ENCODE measurements at regions not wholly inside any gene's neighbourhood (a gene's known extent, or its start where the extent isn't known, plus 50 kb on each side); places are given as distances from the start of the nearest gene placed in this dataset.
A peak's percentile ranks its signal among the peaks of the same experiment; 100 is the strongest.

DNA sequence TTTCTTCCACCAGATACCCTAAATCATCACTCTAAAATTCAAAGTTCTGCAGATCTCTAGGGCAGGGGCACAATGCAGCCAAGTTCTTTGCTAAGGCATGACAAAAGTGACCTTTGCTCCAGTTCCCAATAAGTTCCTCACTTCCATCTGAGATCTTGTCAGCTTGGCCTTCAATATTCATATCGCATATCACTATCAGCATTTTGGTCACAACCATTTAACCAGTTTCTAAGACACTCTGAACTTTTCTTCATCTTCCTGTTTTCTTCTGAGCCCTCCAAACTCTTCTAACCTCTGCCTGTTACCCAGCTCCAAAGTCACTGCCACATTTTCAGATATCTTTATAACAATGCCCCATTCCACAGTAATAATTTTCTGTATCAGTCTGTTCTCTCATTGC, 452.6 kb upstream of the TRIB2 start:
- H3K27ac Mint-ChIP-seq = no peak overlapping the region
- H3K27me3 Mint-ChIP-seq = no peaks in the 10 kb centered on the region
- no peak overlapping the region for H3K4me3 Mint-ChIP-seq
- H3K9me3 Mint-ChIP-seq (ENCODE audit: low read depth) = no peaks in the 10 kb centered on the region
- peaks cover 26% of the 10 kb centered on the region for H3K4me1 Mint-ChIP-seq (ENCODE audit: low read depth)
- peaks cover 2% of the 10 kb centered on the region for H3K36me3 Mint-ChIP-seq

DNA sequence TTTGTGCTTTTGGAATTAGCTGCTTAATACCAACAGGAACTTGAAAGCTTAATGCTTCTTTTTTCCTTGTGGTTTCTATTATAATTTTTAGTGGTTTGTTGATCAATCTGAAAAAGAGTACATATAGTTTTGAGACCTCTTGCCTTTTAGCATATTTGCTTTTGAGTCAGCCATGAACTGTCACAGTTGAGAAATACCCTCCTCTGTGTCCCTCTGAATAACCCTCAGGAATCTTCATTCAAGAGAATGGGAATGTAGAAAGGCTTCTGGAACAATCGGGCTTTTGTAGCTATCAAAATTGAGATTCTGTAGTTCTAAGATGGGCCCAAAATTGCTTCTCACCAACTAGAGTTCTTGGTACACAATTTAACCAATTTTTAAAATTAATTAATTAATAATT, 451.1 kb upstream of the TRIB2 start:
- Mint-ChIP-seq H3K27me3 (no peaks in the 10 kb centered on the region), H3K27ac (no peak overlapping the region), H3K36me3 (no peaks in the 10 kb centered on the region), H3K9me3 (ENCODE audit: low read depth) (no peaks in the 10 kb centered on the region), H3K4me3 (no peak overlapping the region), H3K4me1 (ENCODE audit: low read depth) (peaks cover 26% of the 10 kb centered on the region)

DNA sequence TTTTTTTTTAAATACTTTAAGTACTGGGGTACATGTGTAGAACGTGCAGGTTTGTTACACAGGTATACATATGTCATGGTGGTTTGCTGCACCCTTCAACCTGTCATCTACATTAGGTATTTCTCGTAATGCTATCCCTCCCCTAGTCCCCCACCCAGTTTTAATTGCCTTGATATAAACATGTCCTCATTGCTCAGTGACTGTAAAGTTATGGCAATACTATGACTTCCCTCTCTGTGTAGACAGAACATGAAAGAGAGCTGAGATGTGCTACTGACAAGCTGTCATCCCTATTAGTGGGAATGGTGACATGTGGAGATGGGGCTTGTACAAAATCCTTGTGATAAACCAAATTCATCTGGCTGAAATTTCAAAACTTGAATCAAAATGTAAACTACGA, 449.7 kb upstream of the TRIB2 start:
- no peaks in the 10 kb centered on the region for H3K9me3 Mint-ChIP-seq (ENCODE audit: low read depth)
- H3K4me1 Mint-ChIP-seq (ENCODE audit: low read depth) = peaks cover 36% of the 10 kb centered on the region
- peaks cover 2% of the 10 kb centered on the region for H3K36me3 Mint-ChIP-seq
- no peaks in the 10 kb centered on the region for H3K27me3 Mint-ChIP-seq
- no peak overlapping the region for H3K27ac Mint-ChIP-seq
- H3K4me3 Mint-ChIP-seq = no peak overlapping the region

DNA sequence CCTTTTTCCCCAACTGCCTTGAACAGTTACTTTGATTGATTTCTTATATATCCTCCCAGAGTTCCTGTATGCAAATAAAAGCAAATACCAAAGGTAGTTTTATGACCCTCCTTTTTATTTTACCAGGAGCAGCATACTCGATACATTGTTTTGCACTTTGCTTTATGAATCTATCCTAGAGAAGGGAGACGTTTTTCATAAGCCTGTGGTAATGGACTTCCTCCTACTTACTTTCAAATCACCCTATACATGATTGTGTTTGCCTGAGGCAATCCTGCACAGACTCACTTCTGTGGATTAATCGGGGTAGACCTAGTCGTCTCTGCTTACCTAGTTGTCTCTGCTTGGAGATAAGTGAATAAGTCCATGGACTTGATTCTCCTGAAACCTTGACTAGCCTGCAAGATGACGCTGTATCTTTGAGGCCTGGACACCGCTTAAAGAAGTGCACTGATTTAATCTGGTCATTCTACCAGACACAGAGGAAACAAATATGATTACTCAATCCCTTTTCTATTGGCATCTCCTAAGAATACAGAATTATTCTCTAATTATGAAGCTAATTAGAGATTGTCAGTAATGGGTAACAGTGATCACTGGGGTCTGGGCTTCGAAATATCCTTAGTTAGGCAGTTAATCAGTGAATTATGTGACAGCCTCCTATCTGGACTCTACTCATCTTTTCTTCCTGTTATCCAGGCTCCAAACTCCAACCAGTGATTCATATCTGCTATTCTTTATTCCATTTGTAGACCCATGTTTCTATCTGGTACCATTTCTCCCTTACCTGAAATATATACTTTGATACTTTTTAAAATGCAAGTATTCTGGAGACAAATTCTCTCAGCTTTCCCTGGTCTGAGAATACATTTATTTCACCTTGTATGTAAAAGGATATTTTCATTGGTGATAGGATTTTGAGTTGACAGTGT, 447.4 kb upstream of the TRIB2 start:
- peaks cover 25% of the 10 kb centered on the region for H3K4me1 Mint-ChIP-seq (ENCODE audit: low read depth)
- no peak overlapping the region for H3K27ac Mint-ChIP-seq
- no peak overlapping the region for H3K4me3 Mint-ChIP-seq

DNA sequence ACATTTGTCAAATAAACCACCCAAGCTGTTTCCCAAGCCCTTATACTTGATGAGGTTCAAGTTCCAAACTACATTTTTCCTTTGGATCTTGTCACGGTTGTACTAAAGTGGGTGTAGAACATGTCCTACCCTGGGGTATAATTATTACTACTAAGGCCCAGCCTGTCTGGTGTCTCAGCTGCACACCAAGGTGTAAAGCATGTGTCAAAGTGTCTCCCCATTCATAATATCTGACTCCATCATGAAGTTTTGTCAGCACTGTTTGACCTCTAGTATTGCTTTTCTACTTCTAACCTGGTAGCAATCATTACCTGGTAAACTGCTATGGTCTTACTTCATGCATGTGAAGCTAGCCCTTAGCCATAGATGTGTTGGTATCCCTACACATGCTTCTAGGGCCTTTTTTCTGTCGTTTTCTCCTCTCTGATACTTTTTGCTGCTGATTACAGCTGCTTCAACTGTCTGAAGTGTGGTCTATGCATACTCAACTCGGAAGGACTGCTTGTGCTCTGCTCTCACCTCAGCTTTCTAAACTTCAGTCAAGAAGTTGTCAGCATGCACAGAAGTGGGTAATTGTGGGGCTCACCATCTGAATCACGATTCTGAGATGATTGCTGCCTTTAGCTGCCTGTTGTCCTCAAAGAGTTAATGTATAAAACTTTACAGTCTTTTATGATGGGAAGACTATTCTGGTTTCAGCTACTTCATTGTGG, 445.7 kb upstream of the TRIB2 start:
- Mint-ChIP-seq H3K4me3 (peak overlapping the region; percentile 50), H3K9me3 (ENCODE audit: low read depth) (no peaks in the 10 kb centered on the region), H3K27me3 (no peaks in the 10 kb centered on the region), H3K4me1 (ENCODE audit: low read depth) (peaks cover 14% of the 10 kb centered on the region), H3K27ac (peak overlapping the region; percentile 54), H3K36me3 (peaks cover 2% of the 10 kb centered on the region)

More for the DNA sequence above, 447.4 kb upstream of the TRIB2 start:
- Mint-ChIP-seq H3K9me3 (ENCODE audit: low read depth) (no peaks in the 10 kb centered on the region), H3K27me3 (no peaks in the 10 kb centered on the region), H3K36me3 (peaks cover 2% of the 10 kb centered on the region)

DNA sequence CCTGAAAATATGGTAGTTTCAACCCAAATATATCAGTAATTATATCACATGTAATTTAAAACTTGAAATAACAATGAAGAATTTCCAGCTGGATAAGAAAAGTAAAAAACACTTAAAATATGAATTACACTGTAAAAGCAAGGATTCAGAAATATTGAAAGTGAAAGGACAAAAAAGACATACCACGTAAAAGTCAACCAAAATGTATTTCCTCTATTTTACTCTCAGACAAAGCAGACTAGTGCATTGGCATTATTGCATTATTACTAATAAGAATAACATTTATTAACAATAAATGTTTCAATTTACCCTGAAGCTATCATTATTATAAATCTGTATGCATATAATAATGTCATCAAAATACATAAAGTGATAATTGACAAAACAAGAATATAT, 445.1 kb upstream of the TRIB2 start:
- Mint-ChIP-seq H3K4me3 (peak overlapping the region; percentile 50), H3K36me3 (peaks cover 2% of the 10 kb centered on the region), H3K27me3 (no peaks in the 10 kb centered on the region), H3K4me1 (ENCODE audit: low read depth) (peaks cover 14% of the 10 kb centered on the region), H3K27ac (no peak overlapping the region), H3K9me3 (ENCODE audit: low read depth) (no peaks in the 10 kb centered on the region)

DNA sequence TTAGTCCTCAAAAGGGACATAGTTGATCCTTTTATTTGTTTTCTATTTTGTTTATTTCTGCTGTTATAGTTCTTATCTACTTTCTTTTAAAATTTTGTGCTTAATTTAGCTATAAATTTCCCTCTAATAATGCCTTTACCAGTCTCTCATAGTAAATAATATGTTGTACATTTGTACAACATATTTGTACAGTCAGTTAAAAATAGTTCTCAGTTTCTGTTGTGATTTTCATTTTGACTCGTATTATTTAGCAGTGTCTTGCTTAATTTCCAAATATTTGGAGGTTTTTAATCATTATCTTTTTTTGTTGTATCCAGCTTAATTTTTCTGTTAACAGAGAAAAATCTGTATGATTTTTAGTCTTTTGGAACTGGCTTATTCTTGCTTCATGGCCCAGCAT, 443.6 kb upstream of the TRIB2 start:
- Mint-ChIP-seq H3K27me3 (no peaks in the 10 kb centered on the region), H3K9me3 (ENCODE audit: low read depth) (no peaks in the 10 kb centered on the region), H3K36me3 (peaks cover 2% of the 10 kb centered on the region), H3K4me1 (ENCODE audit: low read depth) (peaks cover 21% of the 10 kb centered on the region), H3K27ac (no peak overlapping the region), H3K4me3 (no peak overlapping the region)

DNA sequence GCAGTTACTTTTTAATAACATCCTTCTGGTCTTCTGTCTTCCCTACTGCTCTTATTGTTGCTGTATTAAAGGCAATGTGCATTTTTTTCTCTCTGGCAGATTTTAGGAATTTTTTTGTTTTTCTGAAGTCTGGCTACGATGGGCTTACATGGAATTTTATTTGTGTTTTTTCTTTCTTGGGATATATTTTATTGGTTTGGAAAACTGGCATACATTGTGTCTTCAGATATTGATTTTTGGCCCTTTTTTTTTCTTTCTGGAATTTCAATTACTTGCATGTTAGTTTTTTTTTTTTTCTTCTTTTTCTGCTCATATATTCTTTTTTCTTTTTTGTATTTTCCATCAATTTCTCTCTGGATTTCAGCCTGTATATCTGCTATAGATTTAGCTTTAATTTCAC, 442.1 kb upstream of the TRIB2 start:
- Mint-ChIP-seq H3K9me3 (ENCODE audit: low read depth) (no peaks in the 10 kb centered on the region), H3K27ac (no peak overlapping the region), H3K27me3 (no peaks in the 10 kb centered on the region), H3K36me3 (peaks cover 2% of the 10 kb centered on the region), H3K4me1 (ENCODE audit: low read depth) (peaks cover 21% of the 10 kb centered on the region), H3K4me3 (no peak overlapping the region)

DNA sequence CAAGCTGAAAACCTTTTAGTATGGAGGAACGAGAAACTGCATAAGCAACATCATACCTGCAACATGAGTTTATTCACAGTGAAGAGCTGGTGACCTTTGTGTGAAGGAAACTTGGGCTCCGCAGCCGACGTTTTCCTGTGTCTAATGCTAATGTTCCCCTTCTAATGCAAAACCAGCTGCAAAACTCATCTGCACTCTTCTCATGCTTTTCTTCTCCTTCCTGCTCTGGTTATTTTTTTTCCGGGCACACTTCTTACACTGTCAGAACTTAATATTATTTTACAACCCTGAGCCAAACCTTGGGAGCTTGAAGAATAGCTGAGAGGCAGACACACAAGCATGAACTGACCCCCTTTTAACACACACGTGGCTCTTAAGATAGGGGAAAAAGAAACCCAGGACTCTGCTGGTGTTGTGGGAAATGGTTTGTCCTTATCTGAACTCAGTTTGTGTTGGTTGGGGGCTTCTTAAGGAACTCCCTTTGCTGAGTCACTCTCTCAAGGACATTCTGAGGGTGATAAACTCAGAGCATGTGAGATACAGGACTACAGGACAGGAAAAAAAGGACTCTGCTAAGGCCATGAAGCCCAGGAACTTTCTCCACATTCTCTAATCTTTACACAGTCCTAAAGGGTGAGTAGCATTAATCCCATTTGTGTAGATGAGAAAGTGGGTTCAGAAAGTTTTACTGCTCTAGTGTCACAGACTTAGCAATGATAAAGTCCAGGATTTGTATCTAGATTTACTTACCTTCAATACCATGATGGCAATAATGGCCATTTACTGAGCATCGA, 439.3 kb upstream of the TRIB2 start:
- Mint-ChIP-seq H3K36me3 (no peaks in the 10 kb centered on the region), H3K27me3 (no peaks in the 10 kb centered on the region), H3K27ac (no peak overlapping the region), H3K4me3 (no peak overlapping the region), H3K9me3 (ENCODE audit: low read depth) (no peaks in the 10 kb centered on the region), H3K4me1 (ENCODE audit: low read depth) (peaks cover 9% of the 10 kb centered on the region)

DNA sequence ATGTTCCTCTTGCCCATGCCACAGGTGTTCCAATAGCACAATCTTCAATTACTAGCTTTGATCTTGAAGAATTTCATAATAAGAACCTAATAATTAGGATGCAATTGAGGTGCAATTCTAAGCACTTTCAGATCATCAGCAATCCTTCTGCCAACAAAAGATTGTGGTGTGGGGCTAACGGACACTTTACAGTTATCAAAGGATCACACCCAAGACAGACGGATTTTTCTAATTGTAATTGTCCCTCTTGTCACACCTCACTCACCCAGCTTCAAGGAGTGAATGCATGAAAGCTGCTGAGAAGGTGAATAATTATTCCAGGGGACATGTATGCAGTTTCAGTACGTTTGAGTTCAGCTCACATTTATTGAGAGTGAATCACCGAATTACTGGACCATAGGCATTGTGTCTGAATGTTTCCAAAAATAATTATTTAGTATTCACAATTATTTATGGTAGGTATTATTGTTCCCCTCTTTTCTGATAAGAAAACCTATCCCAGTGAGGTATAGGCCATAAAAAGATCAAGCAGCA, 438.5 kb upstream of the TRIB2 start:
- H3K4me3 Mint-ChIP-seq = no peak overlapping the region
- no peaks in the 10 kb centered on the region for H3K9me3 Mint-ChIP-seq (ENCODE audit: low read depth)
- no peak overlapping the region for H3K27ac Mint-ChIP-seq
- H3K36me3 Mint-ChIP-seq = no peaks in the 10 kb centered on the region
- no peaks in the 10 kb centered on the region for H3K27me3 Mint-ChIP-seq
- peaks cover 6% of the 10 kb centered on the region for H3K4me1 Mint-ChIP-seq (ENCODE audit: low read depth)

DNA sequence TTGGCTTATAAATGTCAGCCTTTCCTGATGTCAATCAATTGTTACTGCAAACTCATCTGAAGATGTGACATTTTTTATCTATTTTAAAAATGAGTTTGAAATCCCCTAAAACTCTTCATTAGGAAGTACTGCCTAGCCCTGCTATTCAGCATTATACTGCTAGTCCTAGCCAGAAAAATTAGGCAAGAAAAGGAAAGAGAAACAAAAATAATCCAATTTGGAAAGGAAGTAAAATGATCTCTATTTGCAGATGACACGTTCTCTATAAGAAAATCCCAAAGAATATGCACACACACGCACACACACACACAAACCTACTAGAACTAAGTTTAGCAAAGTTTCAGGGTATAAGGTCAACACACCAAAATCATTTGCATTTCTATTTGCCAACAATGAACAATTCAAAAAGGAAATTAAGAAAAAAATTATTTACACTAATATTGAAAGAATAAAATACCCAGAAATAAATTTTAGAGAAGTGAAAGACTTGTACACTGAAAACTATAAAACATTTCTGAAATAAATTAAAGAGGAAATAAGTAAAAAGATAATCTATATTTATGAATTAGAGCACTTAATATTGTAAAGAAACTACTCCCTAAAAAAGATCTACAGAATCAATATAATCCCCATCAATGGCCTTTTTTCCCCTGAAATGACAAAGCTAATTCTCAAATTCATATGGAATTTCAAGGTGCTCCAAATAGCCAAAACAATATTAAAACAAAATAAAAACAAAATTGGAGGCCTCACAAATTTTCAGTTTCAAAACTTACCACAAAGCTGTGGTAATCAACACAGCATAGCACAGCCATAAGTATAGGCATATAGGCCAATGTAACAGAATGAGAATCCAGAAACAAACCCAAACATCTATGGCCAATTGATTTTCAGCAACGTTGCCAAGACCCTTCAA, 433.7 kb upstream of the TRIB2 start:
- H3K9me3 Mint-ChIP-seq (ENCODE audit: low read depth) = no peaks in the 10 kb centered on the region
- no peaks in the 10 kb centered on the region for H3K36me3 Mint-ChIP-seq
- H3K4me3 Mint-ChIP-seq = no peak overlapping the region
- H3K27ac Mint-ChIP-seq = no peak overlapping the region
- peaks cover 18% of the 10 kb centered on the region for H3K4me1 Mint-ChIP-seq (ENCODE audit: low read depth)
- no peaks in the 10 kb centered on the region for H3K27me3 Mint-ChIP-seq

DNA sequence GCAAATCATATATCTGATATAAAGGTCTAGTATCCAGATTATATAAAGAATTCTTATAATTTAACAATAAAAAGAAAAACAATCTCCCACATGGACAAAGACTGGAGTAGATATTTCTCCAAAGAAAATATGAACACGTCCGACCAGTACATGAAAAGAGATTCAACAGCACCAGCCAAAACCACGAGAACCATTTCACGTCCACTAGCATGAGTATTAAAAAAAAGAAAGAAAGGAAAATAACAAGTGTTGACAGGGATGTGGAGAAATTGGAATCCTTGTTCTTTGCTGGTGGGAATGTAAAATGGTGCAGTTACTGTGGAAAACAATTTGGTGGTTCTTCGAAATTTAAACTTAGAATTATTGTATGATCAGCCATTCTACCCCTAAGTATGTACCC, 432.7 kb upstream of the TRIB2 start:
- Mint-ChIP-seq H3K36me3 (no peaks in the 10 kb centered on the region), H3K27ac (no peak overlapping the region), H3K9me3 (ENCODE audit: low read depth) (no peaks in the 10 kb centered on the region), H3K4me3 (no peak overlapping the region), H3K27me3 (no peaks in the 10 kb centered on the region), H3K4me1 (ENCODE audit: low read depth) (peaks cover 18% of the 10 kb centered on the region)

DNA sequence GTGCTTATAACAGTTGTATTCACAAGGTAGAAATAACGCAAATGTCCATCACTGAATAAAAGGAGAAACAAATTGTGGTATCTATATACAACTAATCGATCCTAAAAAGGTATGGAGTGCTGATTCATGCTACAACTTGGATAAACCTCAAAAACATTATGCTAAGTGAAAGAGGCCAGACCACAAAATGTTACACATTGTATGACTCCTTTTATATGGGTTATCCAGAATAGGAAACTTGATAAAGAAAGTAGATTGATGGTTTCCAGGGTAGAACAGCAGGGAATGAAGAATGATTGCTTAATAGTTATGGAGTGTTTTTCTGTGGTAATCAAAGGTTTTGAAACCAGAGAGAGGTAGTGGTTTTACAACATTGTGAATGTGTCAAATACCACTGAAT, 432.2 kb upstream of the TRIB2 start:
- Mint-ChIP-seq H3K4me3 (no peak overlapping the region), H3K4me1 (ENCODE audit: low read depth) (peaks cover 18% of the 10 kb centered on the region), H3K27ac (no peak overlapping the region), H3K36me3 (no peaks in the 10 kb centered on the region), H3K9me3 (ENCODE audit: low read depth) (no peaks in the 10 kb centered on the region), H3K27me3 (no peaks in the 10 kb centered on the region)

DNA sequence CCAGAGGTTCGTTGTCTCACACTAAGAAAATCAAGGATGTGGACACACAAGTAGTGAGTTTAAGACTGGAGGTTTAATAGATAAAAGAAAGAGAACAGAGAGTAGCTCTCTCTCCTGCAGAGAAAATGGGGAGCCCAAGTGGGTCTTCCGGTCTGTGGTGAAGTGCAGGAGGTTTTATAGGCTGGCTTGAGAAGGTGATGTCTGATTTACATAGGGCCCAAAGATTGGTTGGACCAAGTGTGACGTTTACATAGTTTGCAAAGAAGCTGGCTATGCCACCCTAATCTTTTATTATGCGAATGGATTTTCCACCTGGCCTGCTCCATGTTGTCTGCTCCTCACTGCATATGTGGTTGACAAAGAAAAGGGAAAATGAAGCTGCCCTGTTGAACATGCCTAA, 430.4 kb upstream of the TRIB2 start:
- Mint-ChIP-seq H3K36me3 (no peaks in the 10 kb centered on the region), H3K4me1 (ENCODE audit: low read depth) (peaks cover 18% of the 10 kb centered on the region), H3K27me3 (no peaks in the 10 kb centered on the region), H3K4me3 (no peak overlapping the region), H3K27ac (no peak overlapping the region), H3K9me3 (ENCODE audit: low read depth) (no peaks in the 10 kb centered on the region)

All from activated naive CD8-positive, alpha-beta T cell (primary cell).